ENCODE measurements at regions not wholly inside any gene's neighbourhood (a gene's known extent, or its start where the extent isn't known, plus 50 kb on each side); places are given as distances from the start of the nearest gene placed in this dataset.

DNA sequence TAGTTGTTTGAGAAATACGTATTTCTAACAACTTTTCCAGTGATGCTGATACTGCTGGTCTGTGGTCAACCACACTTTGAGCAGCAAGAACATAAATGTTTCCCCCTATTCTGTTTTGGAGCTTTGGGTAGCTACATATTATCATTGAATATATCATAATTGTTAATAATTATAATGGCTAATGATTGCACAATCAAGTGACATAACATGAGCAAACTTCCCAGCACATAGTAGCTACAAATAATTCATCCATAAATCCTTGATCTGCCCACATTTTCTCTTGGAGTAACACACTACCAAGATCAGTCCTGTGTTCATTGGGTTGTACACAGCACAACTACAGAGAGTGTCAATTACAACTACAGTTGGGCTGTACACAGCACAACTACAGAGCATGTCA lies 436.3 kb upstream of the MAGEB18 start:
- no peak for TF ChIP-seq CTCF (IDR thresholded peaks at IDR 0.05)
- TF ChIP-seq POLR2A (IDR thresholded peaks at IDR 0.05): no peak
- TF ChIP-seq EP300 (IDR thresholded peaks at IDR 0.05): no peak

Measured in gastroesophageal sphincter (tissue), 3 donors.